HAP-1 (cell line): ENCODE measurements at regions not wholly inside any gene's neighbourhood (a gene's known extent, or its start where the extent isn't known, plus 50 kb on each side); places are given as distances from the start of the nearest gene placed in this dataset.

Experiments used
- DNase-seq, 2 experiments: peaks; one replicate each; pipeline ENCODE4 v3.0.0-alpha.2; 2016 to 2020; ENCODE audit warnings: low spot score in 2 of 2
- H3K27me3 ChIP-seq: fragments of 250-450 bp; sonication (Bioruptor Pico); 2 replicates; pipeline ENCODE4 v1.5.1; 2020; ENCODE audit warnings: low read depth, mild to moderate bottlenecking, moderate library complexity
- H3K36me3 ChIP-seq: fragments of 250-450 bp; sonication (Bioruptor Pico); replicated peaks from 2 replicates; pipeline ENCODE4 v1.5.1; 2020; ENCODE audit warnings: mild to moderate bottlenecking
- H3K4me1 ChIP-seq: fragments of 250-450 bp; sonication (Bioruptor Pico); 2 replicates; pipeline ENCODE4 v1.5.1; 2020; ENCODE audit warnings: mild to moderate bottlenecking
- H3K4me3 ChIP-seq: fragments of 250-450 bp; sonication (Bioruptor Pico); 2 replicates; pipeline ENCODE4 v1.5.1; 2020; ENCODE audit warnings: mild to moderate bottlenecking, moderate library complexity
- H3K9me3 ChIP-seq: fragments of 250-450 bp; sonication (Bioruptor Pico); 2 replicates; pipeline ENCODE4 v1.5.1; 2020; ENCODE audit warnings: mild to moderate bottlenecking, moderate library complexity
- in situ Hi-C: fragments of 300-500 bp; cut with MboI; formaldehyde crosslinking; loops from 3 replicates; pipeline ENCODE4 v1.14.3; 2020; ENCODE audit warnings: low sequenced_read_pairs, inconsistent platforms, mixed read lengths

GRCh38 chr4:20364969-20365368, 113.3 kb downstream of the SLIT2 start:
- no peaks in the 10 kb centered on the region for H3K9me3 ChIP-seq
- in situ Hi-C loops: no loop called here
- H3K4me3 ChIP-seq: no peak overlapping the region
- H3K27me3 ChIP-seq: no peaks in the 10 kb centered on the region
- no peaks in the 10 kb centered on the region for H3K36me3 ChIP-seq
- no peaks in the 10 kb centered on the region for H3K4me1 ChIP-seq
- no peak for DNase-seq

GRCh38 chr4:20367446-20367845, 115.7 kb downstream of the SLIT2 start:
- Histone ChIP-seq H3K4me1 (peaks cover 8% of the 10 kb centered on the region), H3K9me3 (no peaks in the 10 kb centered on the region), H3K36me3 (no peaks in the 10 kb centered on the region), H3K27me3 (no peaks in the 10 kb centered on the region; the same call in 1 of the 2 replicates), H3K4me3 (no peak overlapping the region)
- no peak for DNase-seq
- in situ Hi-C loops: no loop called here

- H3K4me3 ChIP-seq: no peak overlapping the region
- no peak for DNase-seq
- no peaks in the 10 kb centered on the region for H3K36me3 ChIP-seq
- no peaks in the 10 kb centered on the region for H3K9me3 ChIP-seq
- in situ Hi-C loops: no loop called here
- no peaks in the 10 kb centered on the region; the same call in 1 of the 2 replicates for H3K27me3 ChIP-seq
- peaks cover 16% of the 10 kb centered on the region for H3K4me1 ChIP-seq
These were observed 117.2 kb downstream of the SLIT2 start for GRCh38 chr4:20368926-20369325.

- Histone ChIP-seq H3K4me3 (no peak overlapping the region), H3K27me3 (no peaks in the 10 kb centered on the region; the same call in 1 of the 2 replicates), H3K36me3 (no peaks in the 10 kb centered on the region), H3K4me1 (peaks cover 23% of the 10 kb centered on the region), H3K9me3 (no peaks in the 10 kb centered on the region)
- DNase-seq: no peak
- in situ Hi-C loops: no loop called here
These were observed 118.6 kb downstream of the SLIT2 start for GRCh38 chr4:20370274-20370673.

GRCh38 chr4:20376070-20376469, 124.4 kb downstream of the SLIT2 start:
- in situ Hi-C loops: no loop called here
- no peaks in the 10 kb centered on the region; the same call in 1 of the 2 replicates for H3K27me3 ChIP-seq
- no peaks in the 10 kb centered on the region for H3K9me3 ChIP-seq
- H3K36me3 ChIP-seq: no peaks in the 10 kb centered on the region
- H3K4me3 ChIP-seq: no peak overlapping the region
- H3K4me1 ChIP-seq: peaks cover 43% of the 10 kb centered on the region
- no peak for DNase-seq

GRCh38 chr4:20378181-20378580, 126.5 kb downstream of the SLIT2 start:
- Histone ChIP-seq H3K4me3 (no peak overlapping the region), H3K36me3 (no peaks in the 10 kb centered on the region), H3K4me1 (peaks cover 34% of the 10 kb centered on the region), H3K9me3 (no peaks in the 10 kb centered on the region), H3K27me3 (no peaks in the 10 kb centered on the region)
- in situ Hi-C loops: no loop called here
- DNase-seq: no peak

- Histone ChIP-seq H3K9me3 (no peaks in the 10 kb centered on the region), H3K4me1 (peaks cover 52% of the 10 kb centered on the region), H3K27me3 (no peaks in the 10 kb centered on the region), H3K36me3 (no peaks in the 10 kb centered on the region), H3K4me3 (no peak overlapping the region)
- no peak for DNase-seq
- in situ Hi-C loops: no loop called here
These were observed 129.3 kb downstream of the SLIT2 start for GRCh38 chr4:20381005-20381404.

GRCh38 chr4:20383283-20383682, 131.6 kb downstream of the SLIT2 start:
- no peaks in the 10 kb centered on the region for H3K9me3 ChIP-seq
- no peaks in the 10 kb centered on the region for H3K27me3 ChIP-seq
- H3K4me1 ChIP-seq: peaks cover 57% of the 10 kb centered on the region
- in situ Hi-C loops: no loop called here
- no peak for DNase-seq
- no peaks in the 10 kb centered on the region for H3K36me3 ChIP-seq
- no peak overlapping the region for H3K4me3 ChIP-seq

- H3K4me3 ChIP-seq: no peak overlapping the region
- peaks cover 50% of the 10 kb centered on the region for H3K4me1 ChIP-seq
- no peaks in the 10 kb centered on the region for H3K36me3 ChIP-seq
- no peak for DNase-seq
- no peaks in the 10 kb centered on the region for H3K9me3 ChIP-seq
- H3K27me3 ChIP-seq: no peaks in the 10 kb centered on the region
- in situ Hi-C loops: no loop called here
These were observed 132.3 kb downstream of the SLIT2 start for GRCh38 chr4:20383969-20384368.

GRCh38 chr4:20384456-20384855, 132.8 kb downstream of the SLIT2 start:
- Histone ChIP-seq H3K9me3 (no peaks in the 10 kb centered on the region), H3K4me1 (peaks cover 47% of the 10 kb centered on the region), H3K4me3 (no peak overlapping the region), H3K27me3 (no peaks in the 10 kb centered on the region), H3K36me3 (no peaks in the 10 kb centered on the region)
- DNase-seq: peak in 1 of 2 experiments; percentile 84
- in situ Hi-C loops: no loop called here

GRCh38 chr4:20386001-20386740, 134.5 kb downstream of the SLIT2 start:
- no peak overlapping the region for H3K4me3 ChIP-seq
- no peaks in the 10 kb centered on the region for H3K9me3 ChIP-seq
- peaks cover 48% of the 10 kb centered on the region for H3K4me1 ChIP-seq
- in situ Hi-C loops: no loop called here
- peak in 1 of 2 experiments; percentile 74 for DNase-seq
- no peaks in the 10 kb centered on the region for H3K27me3 ChIP-seq
- no peaks in the 10 kb centered on the region for H3K36me3 ChIP-seq

- Histone ChIP-seq H3K4me1 (peaks cover 55% of the 10 kb centered on the region), H3K27me3 (no peaks in the 10 kb centered on the region), H3K9me3 (no peaks in the 10 kb centered on the region), H3K36me3 (no peaks in the 10 kb centered on the region), H3K4me3 (no peak overlapping the region)
- in situ Hi-C loops: no loop called here
- DNase-seq: no peak
These were observed 135.2 kb downstream of the SLIT2 start for GRCh38 chr4:20386906-20387305.

- DNase-seq: no peak
- H3K36me3 ChIP-seq: no peaks in the 10 kb centered on the region
- no peaks in the 10 kb centered on the region for H3K27me3 ChIP-seq
- peaks cover 41% of the 10 kb centered on the region for H3K4me1 ChIP-seq
- no peak overlapping the region for H3K4me3 ChIP-seq
- H3K9me3 ChIP-seq: no peaks in the 10 kb centered on the region
- in situ Hi-C loops: no loop called here
These were observed 139.5 kb downstream of the SLIT2 start for GRCh38 chr4:20391198-20391597.

GRCh38 chr4:20391912-20392311, 140.2 kb downstream of the SLIT2 start:
- H3K9me3 ChIP-seq: no peaks in the 10 kb centered on the region
- in situ Hi-C loops: no loop called here
- no peak for DNase-seq

More at GRCh38 chr4:20391912-20392311, 140.2 kb downstream of the SLIT2 start:
- Histone ChIP-seq H3K27me3 (no peaks in the 10 kb centered on the region), H3K4me1 (peaks cover 35% of the 10 kb centered on the region), H3K4me3 (no peak overlapping the region), H3K36me3 (no peaks in the 10 kb centered on the region)
